Panc1 (cell line): ENCODE measurements at regions not wholly inside any gene's neighbourhood (a gene's known extent, or its start where the extent isn't known, plus 50 kb on each side); places are given as distances from the start of the nearest gene placed in this dataset.

Experiments used
- ATAC-seq: fragments of 200-7000 bp; cut with Tn5 transposase; 2 replicates; pipeline ENCODE4 v1.9.1; 2020; ENCODE audit warnings: mild to moderate bottlenecking, moderate library complexity
- BruUV-seq: library from RNA; stranded (reverse); fragments of 400-500 nt; replicated peaks from 2 replicates; lab custom pipeline; 2021; lab: Mats Ljungman, UMichigan
- CTCF ChIA-PET: fragments of 300-600 bp; sonication (Branson Sonifier 250); formaldehyde crosslinking; loops from one replicate; lab custom pipeline; 2022; ENCODE audit warnings: antibody characterized with exemption; lab: Charles Lee
- POLR2A ChIA-PET: fragments of 300-600 bp; sonication (Branson Sonifier 250); formaldehyde crosslinking; loops from one replicate; lab custom pipeline; 2022; ENCODE audit warnings: antibody characterized with exemption; lab: Charles Lee
- DNase-seq: peaks from one replicate; pipeline ENCODE4 v3.0.0-alpha.2; 2010; ENCODE audit warnings: low read depth, low spot score
- H3K27ac ChIP-seq: 2 replicates; pipeline ENCODE4 v1.5.1; 2011; ENCODE audit warnings: mild to moderate bottlenecking, low read length, inconsistent platforms
- H3K27me3 ChIP-seq: fragments of 200-500 bp; sonication (Bioruptor generic); 2 replicates; pipeline ENCODE4 v1.6.0; 2014; ENCODE audit warnings: low read length, inconsistent platforms; ENCODE audit not compliant: control insufficient read depth, insufficient read depth
- H3K36me3 ChIP-seq: fragments of 200-500 bp; sonication (Bioruptor generic); 2 replicates; pipeline ENCODE4 v1.5.1; 2014; ENCODE audit warnings: inconsistent platforms, mild to moderate bottlenecking, low read length, moderate library complexity; ENCODE audit not compliant: control insufficient read depth, insufficient read depth
- H3K4me1 ChIP-seq: 2 replicates; pipeline ENCODE4 v1.5.1; 2011; ENCODE audit warnings: inconsistent platforms, mild to moderate bottlenecking, low read length, moderate library complexity; ENCODE audit not compliant: control insufficient read depth, insufficient read depth
- H3K4me3 ChIP-seq, 2 experiments: 2 replicates each; pipeline ENCODE4 v1.5.1; 2011 to 2012; ENCODE audit warnings: low read depth in 2 of 2, low read length in 2 of 2, mild to moderate bottlenecking in 2 of 2, inconsistent platforms in 1 of 2, moderate library complexity in 1 of 2
- H3K9me3 ChIP-seq: fragments of 200-500 bp; sonication (Bioruptor generic); 2 replicates; pipeline ENCODE4 v1.5.1; 2014; ENCODE audit warnings: low read depth, mild to moderate bottlenecking, inconsistent platforms, low read length, moderate library complexity; ENCODE audit not compliant: control insufficient read depth, insufficient read depth
- CTCF ChIP-seq: fragments of 450-650 bp; IDR thresholded peaks from 2 replicates; pipeline ENCODE4 v1.5.1; 2017; ENCODE audit warnings: mild to moderate bottlenecking
- POLR2AphosphoS5 ChIP-seq: IDR thresholded peaks from 2 replicates; pipeline ENCODE4 v1.6.1; 2012; ENCODE audit warnings: mild to moderate bottlenecking, low read depth, low read length, moderate library complexity
- REST ChIP-seq, 2 experiments: IDR thresholded peaks; 2 replicates each; pipeline ENCODE4 v1.6.1; 2011 to 2012; ENCODE audit warnings: low read depth in 2 of 2, control low read depth in 1 of 2, low read length in 1 of 2, mild to moderate bottlenecking in 1 of 2, moderate library complexity in 1 of 2; ENCODE audit not compliant: insufficient read depth in 1 of 2
- SIN3A ChIP-seq: IDR thresholded peaks from 2 replicates; pipeline ENCODE4 v1.6.1; 2012; ENCODE audit warnings: low read depth, mild to moderate bottlenecking, low read length, moderate library complexity, borderline replicate concordance; ENCODE audit not compliant: insufficient read depth
- TCF7L2 ChIP-seq: IDR thresholded peaks from 2 replicates; pipeline ENCODE4 v1.6.1; 2011; ENCODE audit warnings: mild to moderate bottlenecking, low read depth, low read length, inconsistent platforms
- in situ Hi-C: cut with HindIII; loops from 2 replicates; pipeline ENCODE4 v1.10.0; 2016; ENCODE audit warnings: low sequenced_read_pairs, low pct_unique_long_range_greater_than_20kb
- intact Hi-C: fragments of 100-400 bp; cut with micrococcal nuclease; formaldehyde crosslinking; loops from one replicate; pipeline ENCODE4 v1.10.0; 2022; ENCODE audit not compliant: unreplicated experiment

GRCh38 chr1:2933431-2934155 is 87.7 kb upstream of the ACTRT2 start:
- CTCF ChIA-PET: no interaction called here

GRCh38 chr1:2934156-2934540 is 87.1 kb upstream of the ACTRT2 start:
- no peak overlapping the region for H3K4me3 ChIP-seq
- H3K27me3 ChIP-seq: peaks cover 4% of the 10 kb centered on the region; the same call in 1 of the 2 replicates
- H3K9me3 ChIP-seq: no peaks in the 10 kb centered on the region
- TF ChIP-seq SIN3A (no peak), CTCF (no peak), POLR2AphosphoS5 (no peak), TCF7L2 (no peak)
- no peak for DNase-seq
- H3K4me1 ChIP-seq: no peaks in the 10 kb centered on the region
- ATAC-seq: no peak
- ChIA-PET POLR2A (no interaction called here), CTCF (no interaction called here)
- intact Hi-C loops (no loop called here), in situ Hi-C loops (no loop called here)
- no peak overlapping the region for H3K27ac ChIP-seq
- no peaks in the 10 kb centered on the region for H3K36me3 ChIP-seq
- no TSS peak for BruUV-seq

More at GRCh38 chr1:2933431-2934155, 87.7 kb upstream of the ACTRT2 start:
- intact Hi-C loops: no loop called here
- Histone ChIP-seq H3K36me3 (no peaks in the 10 kb centered on the region), H3K4me1 (no peaks in the 10 kb centered on the region), H3K27me3 (peaks cover 4% of the 10 kb centered on the region; the same call in 1 of the 2 replicates), H3K27ac (no peak overlapping the region), H3K4me3 (no peak overlapping the region), H3K9me3 (no peaks in the 10 kb centered on the region)
- no peak for TF ChIP-seq POLR2AphosphoS5
- no peak for TF ChIP-seq SIN3A
- no peak for TF ChIP-seq CTCF
- TF ChIP-seq TCF7L2: no peak
- no peak for TF ChIP-seq REST (IDR thresholded peaks at IDR 0.05; ENCODE audit: insufficient read depth in 1 of 2, low read depth in 2 of 2, low read length in 1 of 2)
- ATAC-seq (no peak), DNase-seq (no peak)
- POLR2A ChIA-PET: no interaction called here
- BruUV-seq: no TSS peak
- in situ Hi-C loops: no loop called here
